Esophagus muscularis mucosa (tissue), 4 donors: ENCODE measurements at regions not wholly inside any gene's neighbourhood (a gene's known extent, or its start where the extent isn't known, plus 50 kb on each side); places are given as distances from the start of the nearest gene placed in this dataset.

Experiments used
- CTCF ChIP-seq, 3 experiments: fragments of 200-600 bp in 2 of 3; fragments of 450-650 bp in 1 of 3; sonication (generic) in 2 of 3; IDR thresholded peaks; one replicate each; pipeline ENCODE4 v1.5.1; 2017 to 2019; ENCODE audit warnings: antibody characterized with exemption in 3 of 3, mild to moderate bottlenecking in 2 of 3, moderate library complexity in 1 of 3
- EP300 ChIP-seq: sonication (generic); formaldehyde crosslinking; IDR thresholded peaks from one replicate; pipeline ENCODE4 v1.6.1; 2017; ENCODE audit warnings: antibody characterized with exemption
- POLR2A ChIP-seq: fragments of 450-650 bp; IDR thresholded peaks from one replicate; pipeline ENCODE4 v1.6.1; 2017; ENCODE audit warnings: antibody characterized with exemption, moderate library complexity, mild to moderate bottlenecking, low read depth
- POLR2AphosphoS5 ChIP-seq, 2 donors: sonication (generic); formaldehyde crosslinking; IDR thresholded peaks; one replicate each; pipeline ENCODE4 v1.6.1; 2017; ENCODE audit warnings: antibody characterized with exemption in 2 of 2

DNA sequence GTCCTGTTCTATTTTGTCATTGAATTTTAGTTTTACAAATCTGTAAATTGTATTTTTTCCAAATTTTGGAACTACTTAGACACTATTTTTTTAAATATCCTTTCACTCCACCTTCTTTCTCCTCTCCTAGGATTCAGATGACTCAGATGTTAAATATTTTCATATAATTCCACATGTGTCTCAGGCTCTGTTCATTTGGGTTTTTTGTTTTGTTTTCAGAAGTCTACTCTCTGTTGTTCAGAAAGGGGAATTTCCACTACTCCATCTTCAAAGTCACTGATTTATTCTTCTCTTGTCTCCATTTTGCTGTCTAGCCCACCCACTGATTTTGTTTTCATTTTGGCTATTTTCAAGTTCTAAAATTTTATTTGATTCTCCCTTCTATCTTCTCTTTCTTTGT, 264.0 kb upstream of the SLIT2 start:
- no peak for TF ChIP-seq CTCF (IDR thresholded peaks at IDR 0.05)
- TF ChIP-seq EP300, result no peak
- no peak for TF ChIP-seq POLR2A
- TF ChIP-seq POLR2AphosphoS5 (IDR thresholded peaks at IDR 0.05), result no peak
